ENCODE measurements at regions not wholly inside any gene's neighbourhood (a gene's known extent, or its start where the extent isn't known, plus 50 kb on each side); places are given as distances from the start of the nearest gene placed in this dataset.

GRCh38 chr16:7089751-7090150, 242.9 kb upstream of the RBFOX1 start:
- DNase-seq: no peak

- DNase-seq: no peak
Observed at GRCh38 chr16:7088711-7089110, 243.9 kb upstream of the RBFOX1 start.

GRCh38 chr16:7086822-7087616, 245.6 kb upstream of the RBFOX1 start:
- DNase-seq: no peak

GRCh38 chr16:7085776-7086175, 246.9 kb upstream of the RBFOX1 start:
- no peak for DNase-seq

GRCh38 chr16:7083096-7083495, 249.5 kb upstream of the RBFOX1 start:
- DNase-seq: no peak

- DNase-seq: no peak
Observed at GRCh38 chr16:7077636-7078035, 255.0 kb upstream of the RBFOX1 start.

- DNase-seq: no peak
Observed at GRCh38 chr16:7074715-7075114, 257.9 kb upstream of the RBFOX1 start.

- DNase-seq: no peak
Observed at GRCh38 chr16:7057458-7057857, 275.2 kb upstream of the RBFOX1 start.

- DNase-seq: no peak
Observed at GRCh38 chr16:7055443-7055842, 277.2 kb upstream of the RBFOX1 start.

GRCh38 chr16:7051591-7052349, 280.9 kb upstream of the RBFOX1 start:
- no peak for DNase-seq

GRCh38 chr16:7044331-7044730, 288.3 kb upstream of the RBFOX1 start:
- no peak for DNase-seq

- no peak for DNase-seq
Observed at GRCh38 chr16:7038475-7038874, 294.2 kb upstream of the RBFOX1 start.

GRCh38 chr16:7037495-7037894, 295.1 kb upstream of the RBFOX1 start:
- DNase-seq: no peak

- no peak for DNase-seq
Observed at GRCh38 chr16:7031031-7031430, 301.6 kb upstream of the RBFOX1 start.

- DNase-seq: no peak
Observed at GRCh38 chr16:7027401-7027800, 305.2 kb upstream of the RBFOX1 start.

GRCh38 chr16:7026639-7027038, 306.0 kb upstream of the RBFOX1 start:
- DNase-seq: no peak

GRCh38 chr16:7025616-7026190, 306.9 kb upstream of the RBFOX1 start:
- no peak for DNase-seq

GRCh38 chr16:7021653-7022275, 310.9 kb upstream of the RBFOX1 start:
- no peak for DNase-seq

GRCh38 chr16:7017006-7017662, 315.5 kb upstream of the RBFOX1 start:
- no peak for DNase-seq

- DNase-seq: no peak
Observed at GRCh38 chr16:7014756-7015155, 317.9 kb upstream of the RBFOX1 start.

GRCh38 chr16:7013990-7014389, 318.7 kb upstream of the RBFOX1 start:
- no peak for DNase-seq

- no peak for DNase-seq
Observed at GRCh38 chr16:7004266-7004665, 328.4 kb upstream of the RBFOX1 start.

GRCh38 chr16:6993544-6993943, 339.1 kb upstream of the RBFOX1 start:
- no peak for DNase-seq

Measured in GF-D8 (cell line).